ENCODE measurements at regions not wholly inside any gene's neighbourhood (a gene's known extent, or its start where the extent isn't known, plus 50 kb on each side); places are given as distances from the start of the nearest gene placed in this dataset.

GRCh38 chr6:15044948-15045347, 200.9 kb upstream of the JARID2 start:
- TF ChIP-seq CTCF (IDR thresholded peaks at IDR 0.05): no peak
- no peak for TF ChIP-seq POLR2A (IDR thresholded peaks at IDR 0.05)
- TF ChIP-seq POLR2AphosphoS5 (IDR thresholded peaks at IDR 0.05): no peak
- no peak for TF ChIP-seq EP300 (IDR thresholded peaks at IDR 0.05; ENCODE audit: low read depth)
